HEK293T (cell line): ENCODE measurements at regions not wholly inside any gene's neighbourhood (a gene's known extent, or its start where the extent isn't known, plus 50 kb on each side); places are given as distances from the start of the nearest gene placed in this dataset.

Experiments
- BHLHE40 ChIP-seq: fragments of 450-650 bp; IDR thresholded peaks from 2 replicates; pipeline ENCODE4 v1.6.1; 2016; ENCODE audit warnings: mild to moderate bottlenecking, moderate library complexity, borderline replicate concordance
- ELF4 ChIP-seq: fragments of 450-650 bp; IDR thresholded peaks from 2 replicates; pipeline ENCODE4 v1.6.1; 2017; ENCODE audit warnings: antibody characterized with exemption
- FOXA1 ChIP-seq: fragments of 450-650 bp; IDR thresholded peaks from 2 replicates; pipeline ENCODE4 v1.6.1; 2016; ENCODE audit warnings: mild to moderate bottlenecking
- FOXK2 ChIP-seq: fragments of 450-650 bp; IDR thresholded peaks from 2 replicates; pipeline ENCODE4 v1.6.1; 2016; ENCODE audit warnings: mild to moderate bottlenecking
- FOXM1 ChIP-seq: fragments of 450-650 bp; IDR thresholded peaks from 2 replicates; pipeline ENCODE4 v1.6.1; 2017; ENCODE audit warnings: mild to moderate bottlenecking, borderline replicate concordance
- HDGF ChIP-seq: fragments of 450-650 bp; IDR thresholded peaks from 2 replicates; pipeline ENCODE4 v1.6.1; 2017; ENCODE audit warnings: antibody characterized with exemption, borderline replicate concordance
- SP1 ChIP-seq: fragments of 450-650 bp; IDR thresholded peaks from 2 replicates; pipeline ENCODE4 v1.6.1; 2017
- TARDBP ChIP-seq: fragments of 450-650 bp; IDR thresholded peaks from 2 replicates; pipeline ENCODE4 v1.6.1; 2016
- ZNF384 ChIP-seq: fragments of 450-650 bp; IDR thresholded peaks from 2 replicates; pipeline ENCODE4 v1.6.1; 2016

GRCh38 chr9:90053027-90053426 lies 448.2 kb downstream of the GADD45G start:
- TF ChIP-seq FOXM1 (no peak), FOXK2 (no peak), ZNF384 (no peak), BHLHE40 (no peak), TARDBP (no peak), FOXA1 (no peak), HDGF (no peak), ELF4 (no peak), SP1 (no peak)
